HEK293 (cell line): ENCODE measurements at regions not wholly inside any gene's neighbourhood (a gene's known extent, or its start where the extent isn't known, plus 50 kb on each side); places are given as distances from the start of the nearest gene placed in this dataset.

ENCODE experiments used
- MYNN ChIP-seq: fragments of 450-650 bp; formaldehyde crosslinking; IDR thresholded peaks from 2 replicates; pipeline ENCODE4 v1.5.1; 2016; ENCODE audit warnings: missing biosample characterization, missing genetic modification characterization, borderline replicate concordance
- ZNF501 ChIP-seq: fragments of 450-650 bp; formaldehyde crosslinking; IDR thresholded peaks from 2 replicates; pipeline ENCODE4 v1.5.1; 2016; ENCODE audit warnings: missing biosample characterization, missing genetic modification characterization
- ZNF621 ChIP-seq: fragments of 450-650 bp; formaldehyde crosslinking; IDR thresholded peaks from 2 replicates; pipeline ENCODE4 v1.5.1; 2017; ENCODE audit warnings: missing biosample characterization, missing genetic modification characterization
- ZNF701 ChIP-seq: fragments of 450-650 bp; formaldehyde crosslinking; IDR thresholded peaks from 2 replicates; pipeline ENCODE4 v1.5.1; 2016; ENCODE audit warnings: missing biosample characterization, missing genetic modification characterization
- ZNF785 ChIP-seq: fragments of 450-650 bp; formaldehyde crosslinking; IDR thresholded peaks from 2 replicates; pipeline ENCODE4 v1.5.1; 2016; ENCODE audit warnings: missing biosample characterization, missing genetic modification characterization
- ZNF830 ChIP-seq: fragments of 450-650 bp; IDR thresholded peaks from 2 replicates; pipeline ENCODE4 v1.5.0; 2018; ENCODE audit warnings: missing biosample characterization, missing genetic modification characterization, low read depth, mild to moderate bottlenecking, moderate library complexity
- TF ChIP-seq, protein P1 (sequence below): fragments of 450-650 bp; formaldehyde crosslinking; IDR thresholded peaks from 2 replicates; pipeline ENCODE4 v1.5.1; 2016; ENCODE audit warnings: missing biosample characterization, missing genetic modification characterization
- TF ChIP-seq, protein P2 (sequence below): fragments of 450-650 bp; formaldehyde crosslinking; IDR thresholded peaks from 2 replicates; pipeline ENCODE4 v1.5.1; 2016; ENCODE audit warnings: missing biosample characterization, missing genetic modification characterization

DNA sequence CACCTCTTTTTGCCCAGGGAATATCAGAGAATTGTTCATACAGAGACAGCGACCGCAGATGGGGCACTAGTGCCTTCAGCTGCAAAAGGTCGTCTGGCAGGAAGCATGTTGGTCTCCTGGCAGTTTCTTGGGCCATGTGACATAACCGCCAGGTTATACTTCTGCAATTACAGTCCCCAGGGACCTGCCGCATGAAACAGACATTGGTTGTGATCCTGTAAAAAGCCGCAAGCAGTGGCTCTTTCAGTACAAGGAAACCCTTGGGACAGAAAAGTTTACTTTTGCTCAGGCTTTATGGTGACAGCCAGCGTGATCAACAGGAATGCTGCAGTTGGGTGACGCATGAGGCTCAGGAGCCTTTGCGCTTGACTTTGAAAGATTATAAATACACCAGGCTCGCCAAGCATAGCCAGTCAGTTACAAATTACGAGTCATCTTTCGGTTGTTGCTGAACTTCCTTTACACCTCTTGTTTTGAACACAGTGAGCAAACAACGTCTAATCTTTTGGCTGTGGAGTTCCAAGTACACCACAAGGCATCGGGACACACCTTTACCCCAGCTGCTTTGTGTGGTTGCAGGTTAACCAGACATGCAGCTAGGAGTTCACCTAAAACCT is 50.5 kb upstream of the UBE2L5 start:
- TF ChIP-seq, protein P1, sequence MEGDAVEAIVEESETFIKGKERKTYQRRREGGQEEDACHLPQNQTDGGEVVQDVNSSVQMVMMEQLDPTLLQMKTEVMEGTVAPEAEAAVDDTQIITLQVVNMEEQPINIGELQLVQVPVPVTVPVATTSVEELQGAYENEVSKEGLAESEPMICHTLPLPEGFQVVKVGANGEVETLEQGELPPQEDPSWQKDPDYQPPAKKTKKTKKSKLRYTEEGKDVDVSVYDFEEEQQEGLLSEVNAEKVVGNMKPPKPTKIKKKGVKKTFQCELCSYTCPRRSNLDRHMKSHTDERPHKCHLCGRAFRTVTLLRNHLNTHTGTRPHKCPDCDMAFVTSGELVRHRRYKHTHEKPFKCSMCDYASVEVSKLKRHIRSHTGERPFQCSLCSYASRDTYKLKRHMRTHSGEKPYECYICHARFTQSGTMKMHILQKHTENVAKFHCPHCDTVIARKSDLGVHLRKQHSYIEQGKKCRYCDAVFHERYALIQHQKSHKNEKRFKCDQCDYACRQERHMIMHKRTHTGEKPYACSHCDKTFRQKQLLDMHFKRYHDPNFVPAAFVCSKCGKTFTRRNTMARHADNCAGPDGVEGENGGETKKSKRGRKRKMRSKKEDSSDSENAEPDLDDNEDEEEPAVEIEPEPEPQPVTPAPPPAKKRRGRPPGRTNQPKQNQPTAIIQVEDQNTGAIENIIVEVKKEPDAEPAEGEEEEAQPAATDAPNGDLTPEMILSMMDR: no peak
- TF ChIP-seq ZNF785 (no peak), ZNF830 (no peak), MYNN (tag by site-specific recombination) (no peak), ZNF501 (tag by site-specific recombination) (no peak), ZNF621 (tag by site-specific recombination) (no peak), ZNF701 (tag by site-specific recombination) (no peak)
- TF ChIP-seq, protein P2, sequence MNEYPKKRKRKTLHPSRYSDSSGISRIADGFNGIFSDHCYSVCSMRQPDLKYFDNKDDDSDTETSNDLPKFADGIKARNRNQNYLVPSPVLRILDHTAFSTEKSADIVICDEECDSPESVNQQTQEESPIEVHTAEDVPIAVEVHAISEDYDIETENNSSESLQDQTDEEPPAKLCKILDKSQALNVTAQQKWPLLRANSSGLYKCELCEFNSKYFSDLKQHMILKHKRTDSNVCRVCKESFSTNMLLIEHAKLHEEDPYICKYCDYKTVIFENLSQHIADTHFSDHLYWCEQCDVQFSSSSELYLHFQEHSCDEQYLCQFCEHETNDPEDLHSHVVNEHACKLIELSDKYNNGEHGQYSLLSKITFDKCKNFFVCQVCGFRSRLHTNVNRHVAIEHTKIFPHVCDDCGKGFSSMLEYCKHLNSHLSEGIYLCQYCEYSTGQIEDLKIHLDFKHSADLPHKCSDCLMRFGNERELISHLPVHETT (tag by site-specific recombination): no peak
